ENCODE measurements at regions not wholly inside any gene's neighbourhood (a gene's known extent, or its start where the extent isn't known, plus 50 kb on each side); places are given as distances from the start of the nearest gene placed in this dataset.

DNA sequence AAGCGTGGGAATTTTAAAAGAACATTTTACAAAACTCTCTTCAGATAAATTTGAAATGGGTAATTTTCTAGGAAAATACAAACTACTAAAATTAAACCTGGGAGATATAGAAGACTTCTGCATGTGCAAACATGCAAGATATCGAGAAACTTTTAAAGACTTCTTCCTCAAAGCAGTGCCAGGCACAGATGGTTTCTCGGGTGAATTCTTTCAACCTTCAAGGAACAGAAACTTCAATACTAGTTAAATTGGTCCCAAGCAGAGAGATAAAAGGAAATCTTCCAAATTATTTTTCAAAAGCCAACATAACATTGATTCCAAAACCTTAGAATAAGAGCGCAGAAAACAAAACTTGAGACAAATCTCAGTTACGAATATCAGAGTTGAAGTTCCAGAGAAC, 732.7 kb downstream of the PDCD6IP start:
- TF ChIP-seq, protein P1, sequence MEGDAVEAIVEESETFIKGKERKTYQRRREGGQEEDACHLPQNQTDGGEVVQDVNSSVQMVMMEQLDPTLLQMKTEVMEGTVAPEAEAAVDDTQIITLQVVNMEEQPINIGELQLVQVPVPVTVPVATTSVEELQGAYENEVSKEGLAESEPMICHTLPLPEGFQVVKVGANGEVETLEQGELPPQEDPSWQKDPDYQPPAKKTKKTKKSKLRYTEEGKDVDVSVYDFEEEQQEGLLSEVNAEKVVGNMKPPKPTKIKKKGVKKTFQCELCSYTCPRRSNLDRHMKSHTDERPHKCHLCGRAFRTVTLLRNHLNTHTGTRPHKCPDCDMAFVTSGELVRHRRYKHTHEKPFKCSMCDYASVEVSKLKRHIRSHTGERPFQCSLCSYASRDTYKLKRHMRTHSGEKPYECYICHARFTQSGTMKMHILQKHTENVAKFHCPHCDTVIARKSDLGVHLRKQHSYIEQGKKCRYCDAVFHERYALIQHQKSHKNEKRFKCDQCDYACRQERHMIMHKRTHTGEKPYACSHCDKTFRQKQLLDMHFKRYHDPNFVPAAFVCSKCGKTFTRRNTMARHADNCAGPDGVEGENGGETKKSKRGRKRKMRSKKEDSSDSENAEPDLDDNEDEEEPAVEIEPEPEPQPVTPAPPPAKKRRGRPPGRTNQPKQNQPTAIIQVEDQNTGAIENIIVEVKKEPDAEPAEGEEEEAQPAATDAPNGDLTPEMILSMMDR (optimal IDR thresholded peaks at IDR 0.05 in 1 of 3, IDR thresholded peaks at IDR 0.05 in 1 of 3, conservative IDR thresholded peaks at IDR 0.05 in 1 of 3; ENCODE audit: extremely low read depth in 1 of 3, insufficient read depth in 2 of 3, low read length in 3 of 3), result no peak
- no peak for TF ChIP-seq EZH2 (IDR thresholded peaks at IDR 0.05; ENCODE audit: low read length)

Measured in keratinocyte (primary cell).